Brain microvascular endothelial cell (primary cell): ENCODE measurements at regions not wholly inside any gene's neighbourhood (a gene's known extent, or its start where the extent isn't known, plus 50 kb on each side); places are given as distances from the start of the nearest gene placed in this dataset.

ENCODE experiments used
- DNase-seq: peaks from one replicate; pipeline ENCODE4 v3.0.0-alpha.2; 2020
- H3K27ac ChIP-seq: fragments of 250-450 bp; sonication (Bioruptor Pico); 2 replicates; pipeline ENCODE4 v1.5.1; 2020; ENCODE audit warnings: mild to moderate bottlenecking, moderate library complexity
- H3K27me3 ChIP-seq: fragments of 250-450 bp; sonication (Bioruptor Pico); replicated peaks from 2 replicates; pipeline ENCODE4 v1.5.1; 2020; ENCODE audit warnings: mild to moderate bottlenecking
- H3K36me3 ChIP-seq: fragments of 250-450 bp; sonication (Bioruptor Pico); replicated peaks from 2 replicates; pipeline ENCODE4 v1.5.1; 2020; ENCODE audit warnings: mild to moderate bottlenecking
- H3K4me3 ChIP-seq: 2 replicates; pipeline ENCODE4 v1.5.1; 2011; ENCODE audit warnings: low read depth, mild to moderate bottlenecking, control low read depth, low read length, moderate library complexity
- CTCF ChIP-seq: IDR thresholded peaks from 2 replicates; pipeline ENCODE4 v1.5.1; 2011; ENCODE audit warnings: low read depth, mild to moderate bottlenecking, moderate library complexity, low read length, control low read depth, inconsistent platforms; ENCODE audit errors: missing control alignments
- in situ Hi-C: cut with HindIII; loops from 2 replicates; pipeline ENCODE4 v1.10.0; 2017; ENCODE audit warnings: low sequenced_read_pairs, low pct_ligation_motif_present

- no peak for DNase-seq
- in situ Hi-C loops = no loop called here
- TF ChIP-seq CTCF = no peak
- Histone ChIP-seq H3K36me3 (no peaks in the 10 kb centered on the region), H3K27me3 (no peaks in the 10 kb centered on the region), H3K27ac (no peak overlapping the region), H3K4me3 (no peak overlapping the region)
Measured at GRCh38 chr21:36608897-36609225, 90.1 kb upstream of the SIM2 start.

GRCh38 chr21:36609654-36610053 is 89.3 kb upstream of the SIM2 start:
- DNase-seq = no peak
- in situ Hi-C loops = no loop called here
- Histone ChIP-seq H3K27ac (no peak overlapping the region), H3K27me3 (no peaks in the 10 kb centered on the region), H3K4me3 (no peak overlapping the region), H3K36me3 (no peaks in the 10 kb centered on the region)
- TF ChIP-seq CTCF = no peak

GRCh38 chr21:36610201-36610600 is 88.7 kb upstream of the SIM2 start:
- in situ Hi-C loops = no loop called here
- no peak for TF ChIP-seq CTCF
- H3K27me3 ChIP-seq = no peaks in the 10 kb centered on the region

GRCh38 chr21:36610935-36611334 is 88.0 kb upstream of the SIM2 start:
- in situ Hi-C loops = no loop called here

More at GRCh38 chr21:36610201-36610600, 88.7 kb upstream of the SIM2 start:
- DNase-seq = peak; percentile 16
- Histone ChIP-seq H3K36me3 (no peaks in the 10 kb centered on the region), H3K4me3 (no peak overlapping the region), H3K27ac (no peak overlapping the region)

GRCh38 chr21:36611379-36611778 is 87.5 kb upstream of the SIM2 start:
- Histone ChIP-seq H3K4me3 (no peak overlapping the region), H3K27ac (no peak overlapping the region), H3K27me3 (no peaks in the 10 kb centered on the region), H3K36me3 (no peaks in the 10 kb centered on the region)
- TF ChIP-seq CTCF = no peak
- no peak for DNase-seq
- in situ Hi-C loops = no loop called here

More at GRCh38 chr21:36610935-36611334, 88.0 kb upstream of the SIM2 start:
- no peak overlapping the region for H3K27ac ChIP-seq
- DNase-seq = no peak
- no peak for TF ChIP-seq CTCF
- no peak overlapping the region for H3K4me3 ChIP-seq
- H3K36me3 ChIP-seq = no peaks in the 10 kb centered on the region
- H3K27me3 ChIP-seq = no peaks in the 10 kb centered on the region

GRCh38 chr21:36613059-36613458 is 85.9 kb upstream of the SIM2 start:
- no peak overlapping the region for H3K4me3 ChIP-seq
- in situ Hi-C loops = no loop called here
- peak overlapping the region; percentile 22 for H3K27ac ChIP-seq
- H3K36me3 ChIP-seq = no peaks in the 10 kb centered on the region
- no peak for TF ChIP-seq CTCF
- no peaks in the 10 kb centered on the region for H3K27me3 ChIP-seq
- peak; percentile 83 for DNase-seq
